K562 (cell line): ENCODE measurements at regions not wholly inside any gene's neighbourhood (a gene's known extent, or its start where the extent isn't known, plus 50 kb on each side); places are given as distances from the start of the nearest gene placed in this dataset.

Experiments used
- ARID3A ChIP-seq: IDR thresholded peaks from 2 replicates; pipeline ENCODE4 v1.6.1; 2012; ENCODE audit warnings: low read depth, low read length, improper control_type of control experiment, borderline replicate concordance
- ATF7 ChIP-seq: fragments of 450-650 bp; IDR thresholded peaks from 2 replicates; pipeline ENCODE4 v1.7.1; 2014; ENCODE audit warnings: mild to moderate bottlenecking, moderate library complexity
- HDAC2 ChIP-seq: fragments of 450-650 bp; IDR thresholded peaks from 2 replicates; pipeline ENCODE4 v1.6.1; 2016; ENCODE audit warnings: mild to moderate bottlenecking
- MEF2D ChIP-seq: conservative IDR thresholded peaks from 2 replicates; pipeline ENCODE4 v1.6.1; 2016; ENCODE audit warnings: low read depth, missing genetic modification characterization, missing compliant biosample characterization
- MYC ChIP-seq, 2 experiments: fragments of 250-450 bp in 1 of 2; sonication (Bioruptor Pico) in 1 of 2; IDR thresholded peaks; 2 replicates each; pipeline versions ENCODE4 v1.5.1 to v1.6.1; 2012 to 2021; ENCODE audit warnings: low read depth in 2 of 2, borderline replicate concordance in 1 of 2, improper control_type of control experiment in 1 of 2, low read length in 1 of 2, mild to moderate bottlenecking in 1 of 2, moderate library complexity in 1 of 2
- POLR2AphosphoS2 ChIP-seq: IDR thresholded peaks from 2 replicates; pipeline ENCODE4 v1.6.1; 2012; ENCODE audit warnings: low read length, improper control_type of control experiment
- STAT5A ChIP-seq: IDR thresholded peaks from 2 replicates; pipeline ENCODE4 v1.6.1; 2012; ENCODE audit warnings: low read length, inconsistent platforms, borderline replicate concordance
- ZNF121 ChIP-seq: sonication (generic); formaldehyde crosslinking; conservative IDR thresholded peaks from 2 replicates; pipeline ENCODE4 v1.8.0; 2022; ENCODE audit warnings: missing genetic modification reagents
- TF ChIP-seq, protein P1 (sequence below): fragments of 450-650 bp; IDR thresholded peaks from 2 replicates; pipeline ENCODE4 v1.6.1; 2016; ENCODE audit warnings: mild to moderate bottlenecking
- TF ChIP-seq, protein P2 (sequence below): fragments of 250-450 bp; sonication (Bioruptor Pico); IDR thresholded peaks from 2 replicates; pipeline ENCODE4 v1.5.0; 2022; ENCODE audit warnings: mild to moderate bottlenecking
- TF ChIP-seq, protein P3 (sequence below): fragments of 450-650 bp; IDR thresholded peaks from 2 replicates; pipeline ENCODE4 v1.6.1; 2018; ENCODE audit warnings: mild to moderate bottlenecking, low read depth; ENCODE audit not compliant: partially characterized antibody
- TF ChIP-seq, protein P4 (sequence below): fragments of 150-350 bp; IDR thresholded peaks from 2 replicates; pipeline ENCODE4 v1.6.1; 2014; ENCODE audit warnings: low read depth, mild to moderate bottlenecking, low read length, borderline replicate concordance

GRCh38 chr2:176931588-176932563, 280.7 kb upstream of the HNRNPA3 start (continued):
- TF ChIP-seq, protein P1, sequence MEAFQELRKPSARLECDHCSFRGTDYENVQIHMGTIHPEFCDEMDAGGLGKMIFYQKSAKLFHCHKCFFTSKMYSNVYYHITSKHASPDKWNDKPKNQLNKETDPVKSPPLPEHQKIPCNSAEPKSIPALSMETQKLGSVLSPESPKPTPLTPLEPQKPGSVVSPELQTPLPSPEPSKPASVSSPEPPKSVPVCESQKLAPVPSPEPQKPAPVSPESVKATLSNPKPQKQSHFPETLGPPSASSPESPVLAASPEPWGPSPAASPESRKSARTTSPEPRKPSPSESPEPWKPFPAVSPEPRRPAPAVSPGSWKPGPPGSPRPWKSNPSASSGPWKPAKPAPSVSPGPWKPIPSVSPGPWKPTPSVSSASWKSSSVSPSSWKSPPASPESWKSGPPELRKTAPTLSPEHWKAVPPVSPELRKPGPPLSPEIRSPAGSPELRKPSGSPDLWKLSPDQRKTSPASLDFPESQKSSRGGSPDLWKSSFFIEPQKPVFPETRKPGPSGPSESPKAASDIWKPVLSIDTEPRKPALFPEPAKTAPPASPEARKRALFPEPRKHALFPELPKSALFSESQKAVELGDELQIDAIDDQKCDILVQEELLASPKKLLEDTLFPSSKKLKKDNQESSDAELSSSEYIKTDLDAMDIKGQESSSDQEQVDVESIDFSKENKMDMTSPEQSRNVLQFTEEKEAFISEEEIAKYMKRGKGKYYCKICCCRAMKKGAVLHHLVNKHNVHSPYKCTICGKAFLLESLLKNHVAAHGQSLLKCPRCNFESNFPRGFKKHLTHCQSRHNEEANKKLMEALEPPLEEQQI: no peak
- TF ChIP-seq, protein P2, sequence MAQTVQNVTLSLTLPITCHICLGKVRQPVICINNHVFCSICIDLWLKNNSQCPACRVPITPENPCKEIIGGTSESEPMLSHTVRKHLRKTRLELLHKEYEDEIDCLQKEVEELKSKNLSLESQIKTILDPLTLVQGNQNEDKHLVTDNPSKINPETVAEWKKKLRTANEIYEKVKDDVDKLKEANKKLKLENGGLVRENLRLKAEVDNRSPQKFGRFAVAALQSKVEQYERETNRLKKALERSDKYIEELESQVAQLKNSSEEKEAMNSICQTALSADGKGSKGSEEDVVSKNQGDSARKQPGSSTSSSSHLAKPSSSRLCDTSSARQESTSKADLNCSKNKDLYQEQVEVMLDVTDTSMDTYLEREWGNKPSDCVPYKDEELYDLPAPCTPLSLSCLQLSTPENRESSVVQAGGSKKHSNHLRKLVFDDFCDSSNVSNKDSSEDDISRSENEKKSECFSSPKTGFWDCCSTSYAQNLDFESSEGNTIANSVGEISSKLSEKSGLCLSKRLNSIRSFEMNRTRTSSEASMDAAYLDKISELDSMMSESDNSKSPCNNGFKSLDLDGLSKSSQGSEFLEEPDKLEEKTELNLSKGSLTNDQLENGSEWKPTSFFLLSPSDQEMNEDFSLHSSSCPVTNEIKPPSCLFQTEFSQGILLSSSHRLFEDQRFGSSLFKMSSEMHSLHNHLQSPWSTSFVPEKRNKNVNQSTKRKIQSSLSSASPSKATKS (CRISPR knock-in tag): no peak
- TF ChIP-seq HDAC2: 0 out of 2 replicates have a peak, but pooled peaks have one; percentile 67
- TF ChIP-seq ARID3A: peak; percentile 52; the same call in 1 of the 2 replicates
- TF ChIP-seq, protein P3, sequence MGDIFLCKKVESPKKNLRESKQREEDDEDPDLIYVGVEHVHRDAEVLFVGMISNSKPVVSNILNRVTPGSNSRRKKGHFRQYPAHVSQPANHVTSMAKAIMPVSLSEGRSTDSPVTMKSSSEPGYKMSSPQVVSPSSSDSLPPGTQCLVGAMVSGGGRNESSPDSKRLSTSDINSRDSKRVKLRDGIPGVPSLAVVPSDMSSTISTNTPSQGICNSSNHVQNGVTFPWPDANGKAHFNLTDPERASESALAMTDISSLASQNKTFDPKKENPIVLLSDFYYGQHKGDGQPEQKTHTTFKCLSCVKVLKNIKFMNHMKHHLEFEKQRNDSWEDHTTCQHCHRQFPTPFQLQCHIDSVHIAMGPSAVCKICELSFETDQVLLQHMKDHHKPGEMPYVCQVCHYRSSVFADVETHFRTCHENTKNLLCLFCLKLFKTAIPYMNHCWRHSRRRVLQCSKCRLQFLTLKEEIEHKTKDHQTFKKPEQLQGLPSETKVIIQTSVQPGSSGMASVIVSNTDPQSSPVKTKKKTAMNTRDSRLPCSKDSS: no peak
- TF ChIP-seq ZNF121 (CRISPR knock-in tag): no peak
- TF ChIP-seq MYC (IDR thresholded peaks at IDR 0.05; ENCODE audit: low read depth, low read length): peak; percentile 86
- 0 out of 2 replicates have a peak, but pooled peaks have one; percentile 40 for TF ChIP-seq MYC (CRISPR knock-in tag; IDR thresholded peaks at IDR 0.05; ENCODE audit: borderline replicate concordance, low read depth)
- 0 out of 2 replicates have a peak, but pooled peaks have one; percentile 19 for TF ChIP-seq MEF2D (tag)
- TF ChIP-seq, protein P4, sequence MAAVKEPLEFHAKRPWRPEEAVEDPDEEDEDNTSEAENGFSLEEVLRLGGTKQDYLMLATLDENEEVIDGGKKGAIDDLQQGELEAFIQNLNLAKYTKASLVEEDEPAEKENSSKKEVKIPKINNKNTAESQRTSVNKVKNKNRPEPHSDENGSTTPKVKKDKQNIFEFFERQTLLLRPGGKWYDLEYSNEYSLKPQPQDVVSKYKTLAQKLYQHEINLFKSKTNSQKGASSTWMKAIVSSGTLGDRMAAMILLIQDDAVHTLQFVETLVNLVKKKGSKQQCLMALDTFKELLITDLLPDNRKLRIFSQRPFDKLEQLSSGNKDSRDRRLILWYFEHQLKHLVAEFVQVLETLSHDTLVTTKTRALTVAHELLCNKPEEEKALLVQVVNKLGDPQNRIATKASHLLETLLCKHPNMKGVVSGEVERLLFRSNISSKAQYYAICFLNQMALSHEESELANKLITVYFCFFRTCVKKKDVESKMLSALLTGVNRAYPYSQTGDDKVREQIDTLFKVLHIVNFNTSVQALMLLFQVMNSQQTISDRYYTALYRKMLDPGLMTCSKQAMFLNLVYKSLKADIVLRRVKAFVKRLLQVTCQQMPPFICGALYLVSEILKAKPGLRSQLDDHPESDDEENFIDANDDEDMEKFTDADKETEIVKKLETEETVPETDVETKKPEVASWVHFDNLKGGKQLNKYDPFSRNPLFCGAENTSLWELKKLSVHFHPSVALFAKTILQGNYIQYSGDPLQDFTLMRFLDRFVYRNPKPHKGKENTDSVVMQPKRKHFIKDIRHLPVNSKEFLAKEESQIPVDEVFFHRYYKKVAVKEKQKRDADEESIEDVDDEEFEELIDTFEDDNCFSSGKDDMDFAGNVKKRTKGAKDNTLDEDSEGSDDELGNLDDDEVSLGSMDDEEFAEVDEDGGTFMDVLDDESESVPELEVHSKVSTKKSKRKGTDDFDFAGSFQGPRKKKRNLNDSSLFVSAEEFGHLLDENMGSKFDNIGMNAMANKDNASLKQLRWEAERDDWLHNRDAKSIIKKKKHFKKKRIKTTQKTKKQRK: no peak
- TF ChIP-seq ATF7: peak; percentile 92
- TF ChIP-seq STAT5A: peak; percentile 31; the same call in 1 of the 2 replicates
- TF ChIP-seq POLR2AphosphoS2: no peak
